ENCODE measurements at regions not wholly inside any gene's neighbourhood (a gene's known extent, or its start where the extent isn't known, plus 50 kb on each side); places are given as distances from the start of the nearest gene placed in this dataset.

GRCh38 chr20:57805747-57806146 lies 95.9 kb upstream of the PMEPA1 start (continued):
- TF ChIP-seq E2F6 (IDR thresholded peaks at IDR 0.05) (no peak), HDAC6 (IDR thresholded peaks at IDR 0.05; ENCODE audit: low read depth, low read length) (no peak), KDM4A (IDR thresholded peaks at IDR 0.05; ENCODE audit: low read depth, low read length, severe bottlenecking) (no peak), SUZ12 (IDR thresholded peaks at IDR 0.05; ENCODE audit: low read length) (no peak), SP4 (IDR thresholded peaks at IDR 0.05; ENCODE audit: low read length) (no peak), ATF3 (IDR thresholded peaks at IDR 0.05; ENCODE audit: insufficient read depth, low read depth, low read length) (no peak), RXRA (IDR thresholded peaks at IDR 0.05; ENCODE audit: insufficient read depth, low read depth, low read length) (no peak), MAFK (IDR thresholded peaks at IDR 0.05; ENCODE audit: low read depth, low read length) (no peak)

All from H1 (cell line).